ENCODE measurements at regions not wholly inside any gene's neighbourhood (a gene's known extent, or its start where the extent isn't known, plus 50 kb on each side); places are given as distances from the start of the nearest gene placed in this dataset.

GRCh38 chr9:13904311-13904710 is 409.6 kb downstream of the NFIB start:
- Histone ChIP-seq H3K36me3 (no peaks in the 10 kb centered on the region), H3K27me3 (no peaks in the 10 kb centered on the region), H3K9me3 (no peaks in the 10 kb centered on the region), H3K27ac (no peak overlapping the region), H3K4me1 (peaks cover 0 to 9% (median 0%) of the 10 kb centered on the region in 3 donors), H3K4me3 (no peak overlapping the region)
- 82 to 83% methylated on average over 4 of the region's 4 CpGs for WGBS, 2 donors (ENCODE audit: low coverage in 1 of 2)
- TF ChIP-seq CTCF (IDR thresholded peaks at IDR 0.05) (no peak), EP300 (IDR thresholded peaks at IDR 0.05) (no peak), POLR2A (IDR thresholded peaks at IDR 0.05) (no peak), POLR2AphosphoS5 (IDR thresholded peaks at IDR 0.05) (no peak)
- no peak for ATAC-seq

- Histone ChIP-seq H3K27ac (no peak overlapping the region), H3K9me3 (no peaks in the 10 kb centered on the region), H3K4me3 (no peak overlapping the region), H3K4me1 (peaks cover 0 to 14% (median 0%) of the 10 kb centered on the region in 3 donors), H3K36me3 (no peaks in the 10 kb centered on the region), H3K27me3 (no peaks in the 10 kb centered on the region)
- no peak for ATAC-seq
- TF ChIP-seq CTCF (IDR thresholded peaks at IDR 0.05) (no peak), POLR2A (IDR thresholded peaks at IDR 0.05) (no peak)
These were observed 411.5 kb downstream of the NFIB start for GRCh38 chr9:13902286-13903066.

GRCh38 chr9:13901176-13901575 is 412.8 kb downstream of the NFIB start:
- H3K9me3 ChIP-seq = no peaks in the 10 kb centered on the region
- H3K4me3 ChIP-seq = no peak overlapping the region
- no peak for ATAC-seq
- H3K36me3 ChIP-seq = no peaks in the 10 kb centered on the region
- H3K27ac ChIP-seq = no peak overlapping the region
- WGBS, 2 donors (ENCODE audit: low coverage in 1 of 2) = 91 to 92% methylated on average over 3 of the region's 3 CpGs
- no peak for TF ChIP-seq POLR2AphosphoS5 (IDR thresholded peaks at IDR 0.05)
- TF ChIP-seq EP300 (IDR thresholded peaks at IDR 0.05) = no peak
- no peak for TF ChIP-seq POLR2A (IDR thresholded peaks at IDR 0.05)
- no peak for TF ChIP-seq CTCF (IDR thresholded peaks at IDR 0.05)
- H3K27me3 ChIP-seq = no peaks in the 10 kb centered on the region
- peaks cover 0 to 18% (median 0%) of the 10 kb centered on the region in 3 donors for H3K4me1 ChIP-seq

DNA sequence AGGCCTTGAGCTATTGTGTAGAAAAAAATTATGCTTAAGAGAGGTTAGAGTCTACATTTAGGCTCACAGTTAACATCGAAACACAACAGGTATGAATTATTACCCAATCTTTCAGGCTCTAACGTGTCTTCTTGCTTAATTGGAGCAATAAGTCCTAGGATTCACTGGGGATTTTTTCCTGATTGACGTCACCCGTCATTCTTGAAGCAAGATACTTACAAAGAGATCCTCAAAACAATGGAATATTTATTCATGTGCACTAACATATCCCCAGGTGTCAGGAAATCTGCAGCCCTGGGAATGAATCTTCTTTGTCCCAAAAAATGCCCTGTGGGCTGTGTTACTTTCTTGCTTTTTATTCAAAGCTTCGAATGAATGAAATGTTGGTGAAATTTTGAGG is 413.5 kb downstream of the NFIB start:
- ATAC-seq = no peak
- Histone ChIP-seq H3K4me3 (no peak overlapping the region), H3K9me3 (no peaks in the 10 kb centered on the region), H3K4me1 (peaks cover 0 to 23% (median 0%) of the 10 kb centered on the region in 3 donors), H3K27ac (peak overlapping the region in 3 of 4 donors; percentile 7 to 58 (median 35)), H3K36me3 (no peaks in the 10 kb centered on the region), H3K27me3 (no peaks in the 10 kb centered on the region)
- TF ChIP-seq POLR2AphosphoS5 (IDR thresholded peaks at IDR 0.05) = no peak
- no peak for TF ChIP-seq CTCF (IDR thresholded peaks at IDR 0.05)
- 84% methylated on average over 5 of the region's 5 CpGs for WGBS, 2 donors (ENCODE audit: low coverage in 1 of 2)

DNA sequence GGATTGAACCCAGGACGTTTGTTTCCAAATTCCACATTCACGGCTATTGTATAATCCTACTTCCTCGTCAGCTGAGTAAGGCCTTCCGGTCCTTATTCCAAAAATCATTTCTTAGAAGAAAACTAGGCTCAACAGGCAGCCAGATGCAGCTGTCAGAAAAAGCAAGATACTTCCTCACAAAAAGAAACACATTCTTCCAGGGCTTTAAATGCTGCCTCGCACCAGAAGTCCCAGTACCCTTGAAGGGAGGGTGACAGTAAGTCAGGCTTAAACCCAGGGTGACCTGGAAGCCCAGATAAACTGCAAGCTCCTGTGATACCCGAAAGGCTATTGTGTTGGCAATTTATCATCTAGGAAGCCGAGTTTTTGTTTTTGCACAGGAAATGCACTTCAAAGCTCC is 414.0 kb downstream of the NFIB start:
- ATAC-seq = no peak
- 31 to 44% methylated on average over 7 of the region's 7 CpGs for WGBS, 2 donors (ENCODE audit: low coverage in 1 of 2)
- TF ChIP-seq EP300 (IDR thresholded peaks at IDR 0.05) (no peak), POLR2A (IDR thresholded peaks at IDR 0.05) (no peak), POLR2AphosphoS5 (IDR thresholded peaks at IDR 0.05) (no peak), CTCF (IDR thresholded peaks at IDR 0.05) (no peak)
- no peaks in the 10 kb centered on the region for H3K27me3 ChIP-seq
- peaks cover 0 to 23% (median 0%) of the 10 kb centered on the region in 3 donors for H3K4me1 ChIP-seq
- no peaks in the 10 kb centered on the region for H3K36me3 ChIP-seq
- H3K9me3 ChIP-seq = no peaks in the 10 kb centered on the region
- no peak overlapping the region for H3K4me3 ChIP-seq
- H3K27ac ChIP-seq = peak overlapping the region; percentile 7 to 67 (median 48)

Data from gastroesophageal sphincter (tissue), 4 donors.